ENCODE measurements at regions not wholly inside any gene's neighbourhood (a gene's known extent, or its start where the extent isn't known, plus 50 kb on each side); places are given as distances from the start of the nearest gene placed in this dataset.

- TF ChIP-seq, protein P1, sequence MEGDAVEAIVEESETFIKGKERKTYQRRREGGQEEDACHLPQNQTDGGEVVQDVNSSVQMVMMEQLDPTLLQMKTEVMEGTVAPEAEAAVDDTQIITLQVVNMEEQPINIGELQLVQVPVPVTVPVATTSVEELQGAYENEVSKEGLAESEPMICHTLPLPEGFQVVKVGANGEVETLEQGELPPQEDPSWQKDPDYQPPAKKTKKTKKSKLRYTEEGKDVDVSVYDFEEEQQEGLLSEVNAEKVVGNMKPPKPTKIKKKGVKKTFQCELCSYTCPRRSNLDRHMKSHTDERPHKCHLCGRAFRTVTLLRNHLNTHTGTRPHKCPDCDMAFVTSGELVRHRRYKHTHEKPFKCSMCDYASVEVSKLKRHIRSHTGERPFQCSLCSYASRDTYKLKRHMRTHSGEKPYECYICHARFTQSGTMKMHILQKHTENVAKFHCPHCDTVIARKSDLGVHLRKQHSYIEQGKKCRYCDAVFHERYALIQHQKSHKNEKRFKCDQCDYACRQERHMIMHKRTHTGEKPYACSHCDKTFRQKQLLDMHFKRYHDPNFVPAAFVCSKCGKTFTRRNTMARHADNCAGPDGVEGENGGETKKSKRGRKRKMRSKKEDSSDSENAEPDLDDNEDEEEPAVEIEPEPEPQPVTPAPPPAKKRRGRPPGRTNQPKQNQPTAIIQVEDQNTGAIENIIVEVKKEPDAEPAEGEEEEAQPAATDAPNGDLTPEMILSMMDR (IDR thresholded peaks at IDR 0.05) = no peak
- TF ChIP-seq POLR2A (IDR thresholded peaks at IDR 0.05; ENCODE audit: low read depth) = no peak
Observed at GRCh38 chr5:133675376-133676154, 63.2 kb upstream of the FSTL4 start.
